ENCODE measurements at regions not wholly inside any gene's neighbourhood (a gene's known extent, or its start where the extent isn't known, plus 50 kb on each side); places are given as distances from the start of the nearest gene placed in this dataset.
"Not testable (repeated sequence)": the region's sequence is repeated elsewhere in the genome, so short reads cannot be mapped to it uniquely, and the experiment has no call there.

DNA sequence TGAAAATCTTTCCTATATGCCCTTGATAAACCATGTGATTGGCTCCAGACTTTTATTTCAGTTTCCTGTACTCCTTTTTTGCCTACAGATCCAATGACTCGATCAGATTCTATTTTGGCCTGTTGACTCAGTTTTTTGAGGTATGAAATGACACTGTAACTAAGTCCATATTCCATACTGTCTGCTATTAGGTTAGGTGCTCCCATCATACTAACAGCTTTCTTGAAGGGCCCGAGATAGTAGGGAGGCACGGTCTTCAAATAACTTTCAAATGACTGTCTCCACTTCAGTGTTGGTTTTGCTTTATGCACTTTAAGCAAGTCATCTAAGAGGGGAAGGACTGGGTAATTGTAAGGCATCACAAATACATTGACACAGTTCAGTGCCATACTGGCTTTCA is 295.4 kb upstream of the DAB2 start:
- no peak for DNase-seq

- no peak for DNase-seq
Observed at GRCh38 chr5:39717176-39717897, 292.6 kb upstream of the DAB2 start.

GRCh38 chr5:39716532-39717028 is 291.8 kb upstream of the DAB2 start:
- DNase-seq = peak; percentile 29

- peak; percentile 42 for DNase-seq
Observed at GRCh38 chr5:39714036-39714698, 289.4 kb upstream of the DAB2 start.

DNA sequence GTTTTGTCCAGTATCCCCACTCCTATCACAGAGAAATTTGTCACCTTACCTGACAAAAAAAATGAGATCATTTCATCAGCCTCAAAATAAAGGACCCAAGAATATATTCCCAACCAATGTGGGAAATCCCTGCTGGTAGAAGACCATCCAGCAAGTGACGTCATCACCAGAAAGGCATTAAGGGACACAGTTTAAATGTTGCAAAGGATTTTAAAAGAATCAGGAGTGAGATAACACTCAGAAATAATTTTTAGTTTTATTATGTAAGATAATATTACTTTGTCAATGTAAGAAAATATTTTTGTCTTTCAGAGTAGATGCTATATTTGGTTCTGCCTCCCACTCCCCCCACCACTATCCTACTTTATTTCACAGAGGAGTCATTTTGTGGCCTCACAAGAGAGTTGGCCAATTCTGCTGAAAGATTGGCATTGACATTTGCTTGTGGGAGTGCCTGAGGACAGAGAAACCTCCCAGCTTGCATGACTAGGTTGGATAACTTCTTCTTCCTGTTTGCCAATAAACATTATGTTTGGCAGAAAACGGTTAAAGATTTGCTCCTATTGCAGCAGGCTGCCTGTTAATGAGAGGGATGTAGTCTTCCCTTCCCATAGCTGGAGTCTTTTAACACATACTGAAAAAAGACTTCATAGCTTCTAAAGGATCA is 288.6 kb upstream of the DAB2 start:
- DNase-seq = no peak

DNA sequence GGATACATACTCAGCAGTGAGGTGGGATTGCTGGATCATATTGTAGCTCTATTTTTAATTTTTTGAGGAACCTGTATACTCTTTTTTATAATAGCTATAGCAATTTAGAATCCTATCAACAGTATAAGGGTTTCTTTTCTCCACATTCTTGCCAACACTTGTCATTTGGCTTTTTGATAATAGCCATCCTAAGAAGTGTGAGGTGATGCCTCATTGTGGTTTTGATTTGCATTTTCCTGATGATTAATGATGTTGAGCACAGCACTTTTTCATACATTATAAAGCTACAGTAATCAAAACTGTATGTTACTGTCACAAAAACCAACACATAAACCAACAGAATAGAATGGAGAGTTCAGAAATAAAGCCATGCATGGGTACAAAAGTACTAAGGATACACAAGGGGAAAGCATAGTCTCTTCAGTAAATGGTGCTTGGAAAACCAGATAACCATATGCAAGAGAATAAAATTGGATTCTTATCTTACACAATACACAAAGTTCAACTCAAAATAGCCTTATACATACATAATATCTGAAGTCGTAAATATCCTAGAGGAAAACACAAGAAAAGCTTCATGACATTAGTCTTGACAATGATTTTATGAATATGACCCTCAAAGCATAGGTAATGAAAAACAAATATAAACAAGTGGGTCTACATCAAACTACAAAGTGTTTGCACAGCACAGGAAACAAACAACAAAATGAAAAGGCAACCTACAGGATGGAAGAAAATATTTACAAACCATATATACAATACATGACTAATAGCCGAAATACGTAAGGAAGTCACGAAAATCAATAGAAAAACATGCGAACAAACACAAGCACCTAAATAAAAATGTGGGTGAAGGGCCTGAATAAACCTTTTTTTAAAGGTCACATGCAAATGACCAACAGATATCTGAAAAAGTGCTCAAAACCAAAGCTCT is 287.8 kb upstream of the DAB2 start:
- no peak for DNase-seq

DNA sequence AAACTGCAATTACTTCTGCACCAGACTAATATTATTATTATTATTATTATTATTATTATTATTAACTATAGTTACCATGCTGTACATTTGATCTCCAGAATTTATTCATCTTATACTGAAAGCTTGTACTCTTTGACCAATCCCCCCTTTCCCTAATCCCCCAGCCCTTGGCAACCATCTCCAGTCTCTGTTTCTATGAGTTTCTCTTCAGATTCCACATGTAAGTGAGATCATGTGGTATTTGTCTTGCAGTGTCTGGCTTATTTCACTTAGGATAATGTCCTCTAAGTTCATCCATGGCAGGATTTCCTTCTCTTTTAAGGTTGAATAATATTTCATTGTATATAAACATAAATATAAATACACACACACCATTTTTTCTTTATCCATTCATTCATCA is 287.0 kb upstream of the DAB2 start:
- DNase-seq = no peak

DNA sequence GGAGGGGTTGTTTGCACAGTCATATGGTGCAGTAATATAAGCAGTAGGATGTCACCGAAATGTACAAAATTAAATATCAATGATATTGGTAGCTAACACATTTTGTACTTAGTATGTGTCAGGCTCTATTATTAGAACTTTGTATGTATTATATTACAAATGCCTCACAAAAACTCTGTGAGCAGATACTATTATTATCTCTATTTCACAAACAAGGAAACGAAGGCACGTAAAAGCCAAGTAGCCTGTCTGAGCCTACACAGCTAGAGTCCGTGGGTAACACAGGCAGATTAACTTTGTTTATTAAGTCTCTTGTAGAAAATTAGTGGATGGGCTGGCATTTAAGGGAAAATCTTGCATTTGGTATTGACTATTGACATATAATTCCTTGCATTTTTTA is 284.3 kb upstream of the DAB2 start:
- DNase-seq = no peak

GRCh38 chr5:39702928-39703327 is 278.1 kb upstream of the DAB2 start:
- no peak for DNase-seq

GRCh38 chr5:39700523-39700922 is 275.7 kb upstream of the DAB2 start:
- DNase-seq = no peak

- DNase-seq = no peak
Observed at GRCh38 chr5:39698838-39699560, 274.2 kb upstream of the DAB2 start.

DNA sequence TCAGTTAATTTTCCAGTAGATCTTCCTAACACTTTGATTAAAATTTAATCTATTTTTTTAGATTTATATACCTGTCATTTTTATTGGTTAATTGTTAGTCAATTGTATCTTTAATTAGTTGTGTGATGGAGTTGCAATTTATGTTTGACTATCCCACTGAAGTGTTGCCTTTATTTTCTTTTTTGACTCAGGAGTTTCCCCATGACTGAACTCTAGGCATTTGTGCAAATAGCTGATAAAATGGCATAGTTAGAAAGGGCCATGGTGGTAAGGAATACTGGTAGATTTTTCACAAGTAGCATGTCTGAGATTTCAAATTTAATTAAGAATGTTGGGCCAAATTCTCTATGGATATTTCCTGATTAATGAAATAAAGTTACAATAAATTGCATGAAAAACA is 273.1 kb upstream of the DAB2 start:
- no peak for DNase-seq

- DNase-seq = no peak
Observed at GRCh38 chr5:39696672-39697398, 272.1 kb upstream of the DAB2 start.

DNA sequence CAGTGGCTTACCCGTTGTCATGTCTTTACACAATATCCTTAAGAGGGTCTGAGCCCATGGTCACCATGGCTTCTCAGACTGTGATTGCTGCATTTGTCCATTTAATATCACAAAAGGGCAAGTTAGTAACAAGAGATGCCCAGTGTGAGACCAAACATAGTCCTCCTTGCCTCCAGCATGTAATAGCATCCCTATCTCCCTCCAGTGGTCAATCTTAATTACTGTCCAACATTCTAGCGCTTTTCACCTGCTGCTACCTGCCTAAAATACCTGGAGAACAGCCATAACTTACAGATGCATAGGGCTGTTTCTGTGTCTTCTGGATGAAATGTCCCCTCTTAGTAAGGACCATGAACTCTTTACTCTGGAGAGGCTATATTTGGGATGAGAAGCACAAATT is 267.2 kb upstream of the DAB2 start:
- no peak for DNase-seq

DNA sequence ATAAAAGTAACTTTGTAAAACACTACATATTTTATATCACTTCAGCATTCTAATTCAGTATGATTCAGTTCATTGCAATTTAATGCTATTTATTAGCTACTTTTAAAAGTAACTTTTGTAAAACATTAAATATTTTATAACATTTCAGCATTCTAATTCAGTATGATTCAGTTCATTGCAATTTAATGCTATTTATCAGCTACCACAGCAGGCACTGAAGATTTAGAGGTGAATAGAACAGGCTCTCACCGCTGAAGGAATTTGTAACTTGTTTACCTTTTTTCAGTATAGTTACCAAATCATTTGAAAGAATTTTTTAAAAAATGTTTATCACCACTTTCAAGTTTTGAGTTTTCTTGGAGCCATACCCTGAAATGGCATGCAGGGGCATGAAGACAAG is 266.4 kb upstream of the DAB2 start:
- no peak for DNase-seq

- no peak for DNase-seq
Observed at GRCh38 chr5:39689919-39690318, 265.1 kb upstream of the DAB2 start.

GRCh38 chr5:39687924-39688323 is 263.1 kb upstream of the DAB2 start:
- not testable (repeated sequence) for DNase-seq

DNA sequence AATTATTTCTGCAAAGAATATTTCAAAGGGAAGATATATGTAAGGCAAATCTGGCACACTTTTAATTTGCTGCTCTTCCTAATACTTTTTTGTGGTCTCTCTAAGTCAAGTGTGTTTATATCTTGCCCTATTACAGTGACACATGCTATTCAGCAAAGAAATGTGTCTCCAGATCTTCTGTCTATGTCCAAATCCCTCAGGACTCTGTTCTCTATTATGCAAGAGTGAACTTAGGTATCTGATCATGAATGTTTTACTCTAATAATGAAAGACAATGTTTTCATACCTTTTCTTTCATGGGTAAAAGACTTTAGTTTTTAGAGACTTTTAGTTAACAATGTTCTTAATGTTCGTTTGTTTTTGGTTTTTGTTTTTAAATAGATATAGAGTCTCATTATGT is 255.4 kb upstream of the DAB2 start:
- DNase-seq = no peak

GRCh38 chr5:39678534-39678933 is 253.8 kb upstream of the DAB2 start:
- DNase-seq = no peak

GRCh38 chr5:39675676-39676075 is 250.9 kb upstream of the DAB2 start:
- no peak for DNase-seq
